H9 (cell line): ENCODE measurements at regions not wholly inside any gene's neighbourhood (a gene's known extent, or its start where the extent isn't known, plus 50 kb on each side); places are given as distances from the start of the nearest gene placed in this dataset.

Experiments used
- DNase-seq: peaks from one replicate; pipeline ENCODE4 v3.0.0-alpha.2; 2017
- H2AFZ ChIP-seq: one replicate; pipeline ENCODE4 v1.6.1; 2013; ENCODE audit warnings: mild to moderate bottlenecking, low read length, control low read depth, moderate library complexity
- H2AK5ac ChIP-seq: 2 replicates; pipeline ENCODE4 v1.6.1; 2013; ENCODE audit warnings: low read length, control low read depth, mixed read lengths; ENCODE audit not compliant: insufficient read length
- H2BK120ac ChIP-seq: one replicate; pipeline ENCODE4 v1.6.1; 2013; ENCODE audit warnings: low read depth, mild to moderate bottlenecking, low read length, control low read depth, inconsistent platforms; ENCODE audit not compliant: poor library complexity, severe bottlenecking
- H2BK12ac ChIP-seq: 2 replicates; pipeline ENCODE4 v1.6.1; 2013; ENCODE audit warnings: low read length, control low read depth, mixed read lengths, low read depth; ENCODE audit not compliant: insufficient read length
- H2BK15ac ChIP-seq: 2 replicates; pipeline ENCODE4 v1.6.1; 2013; ENCODE audit warnings: low read depth, low read length, control low read depth
- H2BK20ac ChIP-seq: one replicate; pipeline ENCODE4 v1.6.1; 2013; ENCODE audit warnings: low read depth, mild to moderate bottlenecking, low read length, control low read depth, inconsistent platforms; ENCODE audit not compliant: poor library complexity, severe bottlenecking
- H2BK5ac ChIP-seq: 2 replicates; pipeline ENCODE4 v1.6.1; 2013; ENCODE audit warnings: low read length, control low read depth, mixed read lengths; ENCODE audit not compliant: insufficient read length
- H3K14ac ChIP-seq: 2 replicates; pipeline ENCODE4 v1.6.1; 2013; ENCODE audit warnings: low read length, control low read depth; ENCODE audit not compliant: insufficient read depth
- H3K18ac ChIP-seq: 2 replicates; pipeline ENCODE4 v1.6.1; 2013; ENCODE audit warnings: low read depth, mild to moderate bottlenecking, mixed read lengths, low read length, control low read depth; ENCODE audit not compliant: insufficient read length
- H3K23ac ChIP-seq: 2 replicates; pipeline ENCODE4 v1.6.1; 2013; ENCODE audit warnings: low read length, control low read depth, mixed read lengths, low read depth; ENCODE audit not compliant: insufficient read length
- H3K23me2 ChIP-seq: 2 replicates; pipeline ENCODE4 v1.6.1; 2013; ENCODE audit warnings: low read depth, mild to moderate bottlenecking, mixed read lengths, low read length, control low read depth; ENCODE audit not compliant: insufficient read length, poor library complexity, severe bottlenecking
- H3K27ac ChIP-seq: 2 replicates; pipeline ENCODE4 v1.5.1; 2013; ENCODE audit warnings: low read length, control low read depth, mixed read lengths, low read depth; ENCODE audit not compliant: insufficient read length
- H3K27me3 ChIP-seq: 2 replicates; pipeline ENCODE4 v1.6.1; 2013; ENCODE audit warnings: low read length, control low read depth, inconsistent platforms; ENCODE audit not compliant: insufficient read depth
- H3K4ac ChIP-seq: 2 replicates; pipeline ENCODE4 v1.6.1; 2013; ENCODE audit warnings: low read depth, mild to moderate bottlenecking, control low read depth, inconsistent platforms, low read length, moderate library complexity
- H3K4me1 ChIP-seq: 2 replicates; pipeline ENCODE4 v1.6.1; 2013; ENCODE audit warnings: low read length, control low read depth, inconsistent platforms; ENCODE audit not compliant: insufficient read depth
- H3K4me2 ChIP-seq: 2 replicates; pipeline ENCODE4 v1.6.1; 2013; ENCODE audit warnings: low read length, control low read depth, mixed read lengths; ENCODE audit not compliant: insufficient read length, insufficient read depth
- H3K56ac ChIP-seq: 2 replicates; pipeline ENCODE4 v1.6.1; 2013; ENCODE audit warnings: low read depth, mild to moderate bottlenecking, mixed read lengths, low read length, control low read depth; ENCODE audit not compliant: insufficient read length
- H3K79me1 ChIP-seq: 2 replicates; pipeline ENCODE4 v1.6.1; 2013; ENCODE audit warnings: low read depth, mild to moderate bottlenecking, moderate library complexity, low read length, control low read depth, inconsistent platforms; ENCODE audit not compliant: insufficient read depth, poor library complexity, severe bottlenecking
- H3K79me2 ChIP-seq: 2 replicates; pipeline ENCODE4 v1.6.1; 2013; ENCODE audit warnings: low read length, control low read depth, inconsistent platforms; ENCODE audit not compliant: insufficient read depth
- H3K9ac ChIP-seq: 2 replicates; pipeline ENCODE4 v1.6.1; 2013; ENCODE audit warnings: low read length, control low read depth, mixed read lengths; ENCODE audit not compliant: insufficient read length; ENCODE audit errors: extremely low read depth
- H3K9me3 ChIP-seq: one replicate; pipeline ENCODE4 v1.6.1; 2013; ENCODE audit warnings: low read depth, low read length, inconsistent platforms; ENCODE audit not compliant: control insufficient read depth
- H3T11ph ChIP-seq: one replicate; pipeline ENCODE4 v1.6.1; 2013; ENCODE audit warnings: mild to moderate bottlenecking, low read length, control low read depth, inconsistent platforms
- H4K20me1 ChIP-seq: one replicate; pipeline ENCODE4 v1.6.1; 2013; ENCODE audit not compliant: control insufficient read depth, insufficient read length, insufficient read depth
- H4K5ac ChIP-seq: 2 replicates; pipeline ENCODE4 v1.6.1; 2013; ENCODE audit warnings: low read depth, mild to moderate bottlenecking, mixed read lengths, low read length, control low read depth; ENCODE audit not compliant: insufficient read length
- H4K8ac ChIP-seq: replicated peaks from 2 replicates; pipeline ENCODE4 v1.6.1; 2013; ENCODE audit warnings: low read length, control low read depth, mixed read lengths, low read depth; ENCODE audit not compliant: insufficient read length
- H4K91ac ChIP-seq: 2 replicates; pipeline ENCODE4 v1.6.1; 2013; ENCODE audit warnings: low read depth, mild to moderate bottlenecking, moderate library complexity, mixed read lengths, low read length, control low read depth; ENCODE audit not compliant: insufficient read length
- H3K27ac Mint-ChIP-seq, 3 experiments: 2 replicates in 2 of 3; 3 replicates in 1 of 3; pipeline ENCODE4 v1.8.0; 2020 to 2021; ENCODE audit warnings: mixed read lengths in 3 of 3, mild to moderate bottlenecking in 1 of 3, moderate library complexity in 1 of 3
- H3K27me3 Mint-ChIP-seq: 2 replicates; pipeline ENCODE4 v1.8.0; 2021; ENCODE audit warnings: low read depth, mild to moderate bottlenecking, moderate library complexity, mixed read lengths
- H3K36me3 Mint-ChIP-seq, 3 experiments: 2 replicates in 2 of 3; 3 replicates in 1 of 3; pipeline ENCODE4 v1.8.0; 2020 to 2021; ENCODE audit warnings: low read depth in 3 of 3, mixed read lengths in 3 of 3; ENCODE audit not compliant: insufficient read depth in 1 of 3
- H3K4me1 Mint-ChIP-seq, 2 experiments: 2 replicates each; pipeline ENCODE4 v1.8.0; 2020; ENCODE audit warnings: mixed read lengths in 2 of 2
- H3K4me3 Mint-ChIP-seq, 2 experiments: 2 replicates in 1 of 2; 3 replicates in 1 of 2; pipeline ENCODE4 v1.8.0; 2020 to 2021; ENCODE audit warnings: mild to moderate bottlenecking in 2 of 2, mixed read lengths in 2 of 2, moderate library complexity in 1 of 2
- H3K9me3 Mint-ChIP-seq, 2 experiments: 2 replicates in 1 of 2; 3 replicates in 1 of 2; pipeline ENCODE4 v1.8.0; 2020; ENCODE audit warnings: mild to moderate bottlenecking in 2 of 2, mixed read lengths in 2 of 2, moderate library complexity in 1 of 2
- CTCF ChIP-seq: fragments of 200-600 bp; sonication (generic); conservative IDR thresholded peaks from 3 replicates; pipeline ENCODE4 v1.8.0; 2021; ENCODE audit warnings: antibody characterized with exemption, mild to moderate bottlenecking
- WGBS: extraction: QIAGEN DNeasy Blood & Tissue Kit; methylation state at CpG from one replicate; pipeline ENCODE4 v1.1.7; 2013; ENCODE audit warnings: missing lambda C conversion rate, low lambda C conversion rate, mixed read lengths; ENCODE audit not compliant: insufficient read length; ENCODE audit errors: extremely low coverage; 5-methylcytosine and 5-hydroxymethylcytosine counted together

GRCh38 chr3:118573912-118574311, 460.7 kb downstream of the IGSF11 start:
- TF ChIP-seq CTCF: no peak
- Histone ChIP-seq H3K79me2 (no peaks in the 10 kb centered on the region), H3K4me2 (no peak overlapping the region), H4K5ac (no peak overlapping the region), H2BK12ac (no peak overlapping the region), H2BK5ac (no peak overlapping the region), H3K56ac (no peak overlapping the region), H3K4me1 (no peaks in the 10 kb centered on the region), H3K18ac (no peak overlapping the region), H2AFZ (no peak overlapping the region), H3K27ac (no peak overlapping the region), H3K23me2 (no peaks in the 10 kb centered on the region), H4K8ac (no peak overlapping the region), H2BK15ac (no peak overlapping the region), H4K20me1 (no peaks in the 10 kb centered on the region), H3K27me3 (no peaks in the 10 kb centered on the region), H3T11ph (no peak overlapping the region), H2BK120ac (no peak overlapping the region), H3K23ac (no peak overlapping the region), H3K14ac (no peak overlapping the region), H2BK20ac (no peak overlapping the region), H3K9ac (no peak overlapping the region), H4K91ac (no peak overlapping the region), H2AK5ac (no peak overlapping the region), H3K4ac (no peak overlapping the region), H3K79me1 (no peaks in the 10 kb centered on the region), H3K9me3 (no peaks in the 10 kb centered on the region)
- H3K27ac Mint-ChIP-seq: no peak overlapping the region
- peaks cover 16 to 21% of the 10 kb centered on the region in 2 experiments; a peak in 4 of 5 replicates for H3K9me3 Mint-ChIP-seq
- no CpG with 5 or more reads among the region's 2 CpGs for WGBS
- DNase-seq: no peak
- H3K36me3 Mint-ChIP-seq: peaks cover 1 to 22% (median 5%) of the 10 kb centered on the region in 3 experiments; a peak in 6 of 7 replicates
- no peak overlapping the region for H3K4me3 Mint-ChIP-seq
- H3K4me1 Mint-ChIP-seq: peaks cover 12 to 13% of the 10 kb centered on the region in 2 experiments
- H3K27me3 Mint-ChIP-seq: no peaks in the 10 kb centered on the region
